Osteocyte (in vitro differentiated cells): ENCODE measurements at regions not wholly inside any gene's neighbourhood (a gene's known extent, or its start where the extent isn't known, plus 50 kb on each side); places are given as distances from the start of the nearest gene placed in this dataset.

Experiments used
- DNase-seq: peaks from one replicate; pipeline ENCODE4 v3.0.0; 2021; ENCODE audit warnings: mixed read lengths; ENCODE audit not compliant: unreplicated experiment; ENCODE audit errors: extremely low spot score
- H3K27ac Mint-ChIP-seq: one replicate; pipeline ENCODE4 v1.8.0; 2021; ENCODE audit warnings: mild to moderate bottlenecking, mixed read lengths; ENCODE audit not compliant: unreplicated experiment
- H3K27me3 Mint-ChIP-seq: one replicate; pipeline ENCODE4 v1.8.0; 2021; ENCODE audit warnings: mixed read lengths; ENCODE audit not compliant: unreplicated experiment
- H3K36me3 Mint-ChIP-seq: one replicate; pipeline ENCODE4 v1.8.0; 2021; ENCODE audit warnings: mixed read lengths; ENCODE audit not compliant: unreplicated experiment
- H3K4me1 Mint-ChIP-seq: one replicate; pipeline ENCODE4 v1.8.0; 2021; ENCODE audit warnings: mixed read lengths; ENCODE audit not compliant: unreplicated experiment
- H3K4me3 Mint-ChIP-seq: one replicate; pipeline ENCODE4 v1.8.0; 2021; ENCODE audit warnings: mild to moderate bottlenecking, moderate library complexity, mixed read lengths; ENCODE audit not compliant: unreplicated experiment
- H3K9me3 Mint-ChIP-seq: one replicate; pipeline ENCODE4 v1.8.0; 2021; ENCODE audit warnings: mixed read lengths; ENCODE audit not compliant: unreplicated experiment
- TF ChIP-seq, protein P1 (sequence below): fragments of 200-600 bp; sonication (generic); IDR thresholded peaks from 2 replicates; pipeline ENCODE4 v1.5.0; 2021; ENCODE audit warnings: antibody characterized with exemption, mild to moderate bottlenecking, moderate library complexity

DNA sequence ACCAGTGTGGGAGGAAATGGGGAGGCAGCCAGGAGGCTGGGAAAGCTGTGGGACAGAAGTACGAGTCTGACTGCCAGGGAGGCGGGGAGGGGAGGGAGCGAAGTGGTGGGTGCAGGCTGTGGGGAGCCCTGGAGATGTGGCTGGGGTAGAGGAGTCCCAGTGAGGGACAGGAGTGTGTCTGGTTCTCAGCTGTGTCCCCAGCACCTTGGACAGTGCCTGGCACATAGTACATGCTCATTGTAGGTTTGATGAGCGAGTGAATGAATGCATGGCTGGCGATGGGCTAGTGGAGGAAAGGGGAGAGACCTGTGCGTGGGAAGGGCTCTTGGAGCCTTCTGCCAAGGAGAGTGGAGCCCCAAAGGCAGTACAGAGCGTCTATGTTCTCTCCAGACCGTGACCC lies 104.1 kb downstream of the SIK1 start:
- H3K4me1 Mint-ChIP-seq: peaks cover 30% of the 10 kb centered on the region
- H3K27me3 Mint-ChIP-seq: no peaks in the 10 kb centered on the region
- no peak overlapping the region for H3K27ac Mint-ChIP-seq
- no peaks in the 10 kb centered on the region for H3K9me3 Mint-ChIP-seq
- DNase-seq: no peak
- no peaks in the 10 kb centered on the region for H3K36me3 Mint-ChIP-seq
- TF ChIP-seq, protein P1, sequence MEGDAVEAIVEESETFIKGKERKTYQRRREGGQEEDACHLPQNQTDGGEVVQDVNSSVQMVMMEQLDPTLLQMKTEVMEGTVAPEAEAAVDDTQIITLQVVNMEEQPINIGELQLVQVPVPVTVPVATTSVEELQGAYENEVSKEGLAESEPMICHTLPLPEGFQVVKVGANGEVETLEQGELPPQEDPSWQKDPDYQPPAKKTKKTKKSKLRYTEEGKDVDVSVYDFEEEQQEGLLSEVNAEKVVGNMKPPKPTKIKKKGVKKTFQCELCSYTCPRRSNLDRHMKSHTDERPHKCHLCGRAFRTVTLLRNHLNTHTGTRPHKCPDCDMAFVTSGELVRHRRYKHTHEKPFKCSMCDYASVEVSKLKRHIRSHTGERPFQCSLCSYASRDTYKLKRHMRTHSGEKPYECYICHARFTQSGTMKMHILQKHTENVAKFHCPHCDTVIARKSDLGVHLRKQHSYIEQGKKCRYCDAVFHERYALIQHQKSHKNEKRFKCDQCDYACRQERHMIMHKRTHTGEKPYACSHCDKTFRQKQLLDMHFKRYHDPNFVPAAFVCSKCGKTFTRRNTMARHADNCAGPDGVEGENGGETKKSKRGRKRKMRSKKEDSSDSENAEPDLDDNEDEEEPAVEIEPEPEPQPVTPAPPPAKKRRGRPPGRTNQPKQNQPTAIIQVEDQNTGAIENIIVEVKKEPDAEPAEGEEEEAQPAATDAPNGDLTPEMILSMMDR: no peak
- no peak overlapping the region for H3K4me3 Mint-ChIP-seq

DNA sequence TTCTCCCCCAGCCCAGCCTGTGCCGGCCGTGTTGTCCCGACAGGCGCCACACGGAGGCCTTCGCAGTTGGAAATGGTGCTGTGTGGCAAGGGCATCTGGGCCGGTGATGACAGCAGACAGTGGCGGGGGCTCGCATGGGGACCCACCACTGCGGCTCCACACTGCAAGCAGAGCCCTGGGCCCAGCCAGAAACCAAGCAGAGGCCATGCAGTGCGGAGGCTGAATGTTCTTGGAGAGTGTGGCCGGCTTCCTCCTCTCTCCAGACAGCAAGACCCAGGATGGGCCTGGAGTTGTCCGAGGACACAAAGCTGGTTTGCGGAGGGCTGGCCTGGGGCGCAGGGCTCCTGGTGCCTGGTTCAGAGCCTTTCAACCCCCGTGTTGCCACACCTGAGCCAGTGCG lies 104.6 kb downstream of the SIK1 start:
- DNase-seq: no peak
- Mint-ChIP-seq H3K4me1 (peaks cover 30% of the 10 kb centered on the region), H3K27me3 (no peaks in the 10 kb centered on the region), H3K9me3 (no peaks in the 10 kb centered on the region), H3K36me3 (no peaks in the 10 kb centered on the region), H3K4me3 (no peak overlapping the region), H3K27ac (no peak overlapping the region)
- TF ChIP-seq, protein P1: no peak

DNA sequence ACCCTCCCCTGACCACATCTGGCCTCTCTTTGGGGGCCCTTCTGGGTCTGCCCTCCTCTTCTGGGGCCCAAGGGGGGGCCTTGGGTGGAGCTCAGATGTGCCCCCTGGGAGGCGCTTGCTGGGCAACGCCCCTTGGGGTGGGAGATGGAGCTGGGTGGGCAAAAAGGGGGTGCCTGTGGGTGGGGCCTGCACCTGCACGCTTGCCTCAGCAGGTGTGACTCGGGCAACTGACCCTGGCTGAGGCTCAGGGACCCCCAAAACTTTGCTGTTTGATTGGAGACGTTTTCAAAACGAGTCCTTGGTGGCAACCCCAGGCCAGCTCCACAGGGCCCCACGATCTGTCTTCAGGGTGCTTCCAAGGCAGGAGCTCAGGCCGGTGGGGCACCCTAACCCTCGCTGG lies 105.3 kb downstream of the SIK1 start:
- Mint-ChIP-seq H3K4me3 (no peak overlapping the region), H3K27me3 (no peaks in the 10 kb centered on the region), H3K36me3 (no peaks in the 10 kb centered on the region), H3K4me1 (peaks cover 30% of the 10 kb centered on the region), H3K27ac (no peak overlapping the region), H3K9me3 (no peaks in the 10 kb centered on the region)
- TF ChIP-seq, protein P1: no peak
- no peak for DNase-seq

DNA sequence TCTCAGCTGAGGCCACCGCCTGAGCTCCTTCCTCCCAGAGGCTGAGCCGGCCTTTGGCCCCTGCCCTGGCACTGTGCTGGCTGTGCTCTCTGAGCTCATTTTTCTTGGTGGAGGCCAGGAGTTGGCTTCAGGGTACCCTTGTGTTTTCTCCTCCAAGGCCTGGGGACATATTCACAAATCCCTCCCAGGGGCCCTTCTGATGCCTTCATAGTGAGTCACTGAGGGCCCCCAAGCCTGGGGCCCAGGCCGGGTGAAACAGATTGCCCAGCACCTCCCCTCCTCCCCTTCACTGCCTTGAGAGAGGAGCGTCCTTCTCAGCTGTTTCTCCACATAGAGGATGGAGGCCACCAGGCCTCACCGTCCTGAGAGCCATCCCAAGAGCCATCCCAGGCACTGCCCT lies 105.8 kb downstream of the SIK1 start:
- no peak for DNase-seq

DNA sequence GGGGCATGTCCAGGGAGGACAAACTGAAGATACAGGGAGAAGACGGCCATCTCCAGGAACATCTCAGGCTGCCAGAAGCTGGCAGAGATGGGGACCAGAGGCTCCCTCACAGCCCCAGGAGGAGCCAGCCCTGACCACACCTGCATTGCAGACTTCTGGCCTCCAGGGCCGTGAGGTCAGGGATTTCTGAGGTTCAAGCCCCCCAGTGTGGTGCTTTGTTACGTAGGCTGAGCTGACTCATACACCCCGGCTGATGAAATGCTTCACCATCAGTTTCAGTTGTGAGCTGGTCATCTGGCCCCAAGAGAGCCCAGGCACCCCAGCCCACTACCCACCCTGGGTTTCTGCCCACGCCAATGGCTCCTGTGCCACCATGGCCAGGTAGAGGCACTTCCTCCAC lies 106.4 kb downstream of the SIK1 start:
- Mint-ChIP-seq H3K4me1 (peaks cover 26% of the 10 kb centered on the region), H3K27me3 (no peaks in the 10 kb centered on the region), H3K36me3 (no peaks in the 10 kb centered on the region), H3K27ac (no peak overlapping the region), H3K9me3 (no peaks in the 10 kb centered on the region), H3K4me3 (no peak overlapping the region)
- DNase-seq: no peak
- TF ChIP-seq, protein P1: no peak

More for the DNA sequence above, 105.8 kb downstream of the SIK1 start:
- no peaks in the 10 kb centered on the region for H3K36me3 Mint-ChIP-seq
- no peak overlapping the region for H3K27ac Mint-ChIP-seq
- no peaks in the 10 kb centered on the region for H3K9me3 Mint-ChIP-seq
- TF ChIP-seq, protein P1: no peak
- H3K27me3 Mint-ChIP-seq: no peaks in the 10 kb centered on the region
- H3K4me1 Mint-ChIP-seq: peaks cover 28% of the 10 kb centered on the region
- no peak overlapping the region for H3K4me3 Mint-ChIP-seq
